ENCODE measurements at regions not wholly inside any gene's neighbourhood (a gene's known extent, or its start where the extent isn't known, plus 50 kb on each side); places are given as distances from the start of the nearest gene placed in this dataset.

DNA sequence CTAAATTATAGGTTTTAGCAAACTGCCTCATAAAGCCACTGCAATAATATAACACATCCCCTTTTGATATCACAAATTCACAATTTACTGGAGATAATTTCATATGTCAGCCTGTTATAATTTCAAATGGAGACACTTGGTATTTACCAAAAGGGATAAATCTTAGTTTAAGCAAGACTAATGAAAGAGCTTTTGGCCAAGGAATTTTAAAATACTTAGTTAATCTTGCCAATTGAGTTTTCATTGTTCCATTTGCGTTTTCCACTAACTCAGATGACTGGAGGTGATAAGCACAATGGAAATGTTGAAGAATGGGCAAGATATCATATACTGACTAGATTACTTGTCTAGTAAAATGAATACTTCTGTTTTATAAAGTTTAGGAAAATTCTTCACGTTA is 379.3 kb upstream of the SYT4 start:
- intact Hi-C loops (cut with micrococcal nuclease): no loop called here
- BruUV-seq (replicated peaks): no TSS peak
- CTCF ChIA-PET: interaction anchor here (0.7 to 1.1 kb wide), 3 partner anchors 15 to 666 kb away, joined by 3 to 4 read pairs (median 3); no protein-coding TSS in a partner anchor

DNA sequence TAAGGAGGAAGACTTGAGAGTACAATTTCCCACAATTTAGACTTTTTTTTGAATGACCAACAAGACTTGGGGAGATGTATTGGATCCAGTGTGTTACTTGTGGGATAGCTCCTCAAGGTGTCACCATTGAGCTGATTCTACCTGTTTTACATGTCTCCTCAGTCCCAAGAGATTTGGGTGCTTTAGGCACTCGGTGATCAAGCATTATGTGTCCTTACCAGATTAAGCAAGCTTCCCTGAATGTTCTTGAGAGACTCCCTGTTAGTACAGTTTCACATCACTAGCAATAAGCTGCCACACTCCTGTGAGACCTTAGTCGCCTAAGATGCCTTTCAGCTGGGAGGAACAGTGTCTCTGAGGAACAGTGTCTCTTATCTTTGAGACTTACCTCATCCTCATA is 384.3 kb upstream of the SYT4 start:
- no peaks in the 10 kb centered on the region for H3K9me3 Mint-ChIP-seq (ENCODE audit: unreplicated experiment)
- ChIA-PET POLR2A (interaction anchor here (0.6 to 1.2 kb wide), 3 partner anchors 32 to 1959 kb away, joined by 3 read pairs; no protein-coding TSS in a partner anchor), CTCF (interaction anchor here (0.6 to 1.5 kb wide), 31 partner anchors 9 to 1608 kb away, joined by 3 to 12 read pairs (median 3); no protein-coding TSS in a partner anchor)
- TF ChIP-seq, protein P1, sequence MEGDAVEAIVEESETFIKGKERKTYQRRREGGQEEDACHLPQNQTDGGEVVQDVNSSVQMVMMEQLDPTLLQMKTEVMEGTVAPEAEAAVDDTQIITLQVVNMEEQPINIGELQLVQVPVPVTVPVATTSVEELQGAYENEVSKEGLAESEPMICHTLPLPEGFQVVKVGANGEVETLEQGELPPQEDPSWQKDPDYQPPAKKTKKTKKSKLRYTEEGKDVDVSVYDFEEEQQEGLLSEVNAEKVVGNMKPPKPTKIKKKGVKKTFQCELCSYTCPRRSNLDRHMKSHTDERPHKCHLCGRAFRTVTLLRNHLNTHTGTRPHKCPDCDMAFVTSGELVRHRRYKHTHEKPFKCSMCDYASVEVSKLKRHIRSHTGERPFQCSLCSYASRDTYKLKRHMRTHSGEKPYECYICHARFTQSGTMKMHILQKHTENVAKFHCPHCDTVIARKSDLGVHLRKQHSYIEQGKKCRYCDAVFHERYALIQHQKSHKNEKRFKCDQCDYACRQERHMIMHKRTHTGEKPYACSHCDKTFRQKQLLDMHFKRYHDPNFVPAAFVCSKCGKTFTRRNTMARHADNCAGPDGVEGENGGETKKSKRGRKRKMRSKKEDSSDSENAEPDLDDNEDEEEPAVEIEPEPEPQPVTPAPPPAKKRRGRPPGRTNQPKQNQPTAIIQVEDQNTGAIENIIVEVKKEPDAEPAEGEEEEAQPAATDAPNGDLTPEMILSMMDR (IDR thresholded peaks at IDR 0.05; ENCODE audit: unreplicated experiment): peak; percentile 57
- peak; percentile 87 for DNase-seq (ENCODE audit: unreplicated experiment)
- H3K36me3 Mint-ChIP-seq (ENCODE audit: insufficient read depth, unreplicated experiment): no peaks in the 10 kb centered on the region
- BruUV-seq (replicated peaks): no TSS peak
- peaks cover 21% of the 10 kb centered on the region for H3K4me1 Mint-ChIP-seq (ENCODE audit: insufficient read depth, unreplicated experiment)
- H3K27ac Mint-ChIP-seq (ENCODE audit: low read depth, unreplicated experiment): no peak overlapping the region
- H3K27me3 Mint-ChIP-seq (ENCODE audit: insufficient read depth, unreplicated experiment): no peaks in the 10 kb centered on the region
- intact Hi-C loops (cut with micrococcal nuclease): loop anchor here (1.0 to 5.0 kb wide), 3 partner anchors 126 to 665 kb away; no protein-coding TSS in a partner anchor
- H3K4me3 Mint-ChIP-seq (ENCODE audit: unreplicated experiment): no peak overlapping the region

More for the DNA sequence above, 379.3 kb upstream of the SYT4 start:
- Mint-ChIP-seq H3K36me3 (ENCODE audit: insufficient read depth, unreplicated experiment) (no peaks in the 10 kb centered on the region), H3K27me3 (ENCODE audit: insufficient read depth, unreplicated experiment) (no peaks in the 10 kb centered on the region), H3K27ac (ENCODE audit: low read depth, unreplicated experiment) (no peak overlapping the region), H3K4me1 (ENCODE audit: insufficient read depth, unreplicated experiment) (no peaks in the 10 kb centered on the region), H3K4me3 (ENCODE audit: unreplicated experiment) (no peak overlapping the region), H3K9me3 (ENCODE audit: unreplicated experiment) (peaks cover 13% of the 10 kb centered on the region)
- TF ChIP-seq, protein P1 (IDR thresholded peaks at IDR 0.05; ENCODE audit: unreplicated experiment): no peak
- DNase-seq (ENCODE audit: unreplicated experiment): no peak
- POLR2A ChIA-PET: no interaction called here

DNA sequence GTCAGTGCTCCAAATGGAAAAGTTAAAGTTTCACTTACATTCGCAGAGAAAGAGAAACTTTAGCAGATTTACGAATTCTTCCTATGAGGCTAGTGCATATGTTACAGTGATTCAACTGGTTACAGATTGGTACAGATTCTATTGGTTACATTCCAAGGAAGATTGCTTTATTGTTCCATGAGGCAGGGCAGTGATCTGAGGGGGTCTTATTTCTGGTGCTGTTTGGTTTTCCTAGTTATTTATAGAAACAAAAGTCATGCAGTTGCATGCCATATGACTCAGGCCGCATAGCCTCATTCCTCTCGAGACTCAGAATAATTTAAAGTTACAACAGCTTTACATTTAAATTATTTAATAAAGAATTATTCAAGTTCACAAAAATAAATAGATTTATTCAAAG is 385.4 kb upstream of the SYT4 start:
- CTCF ChIA-PET: interaction anchor here (1.0 to 1.4 kb wide), 5 partner anchors 13 to 1583 kb away, joined by 3 read pairs; no protein-coding TSS in a partner anchor
- Mint-ChIP-seq H3K36me3 (ENCODE audit: insufficient read depth, unreplicated experiment) (no peaks in the 10 kb centered on the region), H3K4me3 (ENCODE audit: unreplicated experiment) (no peak overlapping the region), H3K4me1 (ENCODE audit: insufficient read depth, unreplicated experiment) (peaks cover 21% of the 10 kb centered on the region), H3K9me3 (ENCODE audit: unreplicated experiment) (no peaks in the 10 kb centered on the region), H3K27ac (ENCODE audit: low read depth, unreplicated experiment) (no peak overlapping the region), H3K27me3 (ENCODE audit: insufficient read depth, unreplicated experiment) (no peaks in the 10 kb centered on the region)
- POLR2A ChIA-PET: no interaction called here
- DNase-seq (ENCODE audit: unreplicated experiment): peak; percentile 62
- intact Hi-C loops (cut with micrococcal nuclease): loop anchor here (5.0 kb wide), 2 partner anchors 125 to 465 kb away; no protein-coding TSS in a partner anchor
- TF ChIP-seq, protein P1 (IDR thresholded peaks at IDR 0.05; ENCODE audit: unreplicated experiment): no peak
- no TSS peak for BruUV-seq (replicated peaks)

DNA sequence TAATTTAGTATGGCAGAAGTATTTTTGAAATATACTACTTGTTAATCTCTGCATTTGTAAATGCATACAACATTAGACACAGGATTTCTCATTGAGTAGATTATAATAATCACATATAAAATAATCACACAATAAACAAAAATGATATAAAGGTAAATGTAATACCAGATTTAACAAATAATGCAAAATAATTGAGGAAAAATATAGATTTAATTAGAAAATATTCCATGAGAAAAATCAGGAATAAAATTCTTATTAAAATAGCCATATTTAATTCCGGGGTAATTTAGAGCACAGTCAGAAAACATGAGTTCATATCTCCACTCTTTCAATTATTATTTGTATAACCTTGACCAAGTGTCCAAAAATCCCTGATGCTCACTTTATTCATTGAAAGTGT is 385.9 kb upstream of the SYT4 start:
- Mint-ChIP-seq H3K27ac (ENCODE audit: low read depth, unreplicated experiment) (no peak overlapping the region), H3K4me3 (ENCODE audit: unreplicated experiment) (no peak overlapping the region), H3K36me3 (ENCODE audit: insufficient read depth, unreplicated experiment) (no peaks in the 10 kb centered on the region), H3K4me1 (ENCODE audit: insufficient read depth, unreplicated experiment) (peaks cover 21% of the 10 kb centered on the region), H3K9me3 (ENCODE audit: unreplicated experiment) (no peaks in the 10 kb centered on the region), H3K27me3 (ENCODE audit: insufficient read depth, unreplicated experiment) (no peaks in the 10 kb centered on the region)
- TF ChIP-seq, protein P1 (IDR thresholded peaks at IDR 0.05; ENCODE audit: unreplicated experiment): no peak
- no TSS peak for BruUV-seq (replicated peaks)
- intact Hi-C loops (cut with micrococcal nuclease): loop anchor here (5.0 kb wide), 2 partner anchors 124 to 464 kb away; no protein-coding TSS in a partner anchor
- CTCF ChIA-PET: interaction anchor here (1.2 kb wide), 1 partner anchor 205 kb away, joined by 3 read pairs; no protein-coding TSS in a partner anchor
- DNase-seq (ENCODE audit: unreplicated experiment): no peak
- POLR2A ChIA-PET: no interaction called here
